Activated CD8-positive, alpha-beta memory T cell treated with anti-CD3 and anti-CD28 coated beads, Interleukin-2, amount 10 ng/mL, durations not matched to agents 7 days and 5 days (primary cell): ENCODE measurements at regions not wholly inside any gene's neighbourhood (a gene's known extent, or its start where the extent isn't known, plus 50 kb on each side); places are given as distances from the start of the nearest gene placed in this dataset.

Experiments
- ATAC-seq: fragments of 150-1000 bp; cut with Tn5 transposase; one replicate; pipeline ENCODE4 v1.10.0; 2021; ENCODE audit warnings: moderate library complexity
- CTCF ChIA-PET: fragments of 350-600 bp; sonication (Branson Sonifier 250); formaldehyde crosslinking; loops from one replicate; lab custom pipeline; 2021; ENCODE audit warnings: antibody characterized with exemption; lab: Charles Lee
- DNase-seq: peaks from one replicate; pipeline ENCODE4 v3.0.0-alpha.2; 2020
- H3K27ac Mint-ChIP-seq: one replicate; pipeline ENCODE4 v1.8.0; 2021; ENCODE audit warnings: mild to moderate bottlenecking, mixed read lengths
- H3K27me3 Mint-ChIP-seq: one replicate; pipeline ENCODE4 v1.8.0; 2021; ENCODE audit warnings: mixed read lengths
- H3K36me3 Mint-ChIP-seq: one replicate; pipeline ENCODE4 v1.8.0; 2021; ENCODE audit warnings: mild to moderate bottlenecking, mixed read lengths
- H3K4me1 Mint-ChIP-seq: one replicate; pipeline ENCODE4 v1.8.0; 2021; ENCODE audit warnings: mixed read lengths
- H3K4me3 Mint-ChIP-seq: one replicate; pipeline ENCODE4 v1.8.0; 2021; ENCODE audit warnings: mild to moderate bottlenecking, moderate library complexity, mixed read lengths
- H3K9me3 Mint-ChIP-seq: one replicate; pipeline ENCODE4 v1.8.0; 2022; ENCODE audit warnings: low read depth, mixed read lengths

DNA sequence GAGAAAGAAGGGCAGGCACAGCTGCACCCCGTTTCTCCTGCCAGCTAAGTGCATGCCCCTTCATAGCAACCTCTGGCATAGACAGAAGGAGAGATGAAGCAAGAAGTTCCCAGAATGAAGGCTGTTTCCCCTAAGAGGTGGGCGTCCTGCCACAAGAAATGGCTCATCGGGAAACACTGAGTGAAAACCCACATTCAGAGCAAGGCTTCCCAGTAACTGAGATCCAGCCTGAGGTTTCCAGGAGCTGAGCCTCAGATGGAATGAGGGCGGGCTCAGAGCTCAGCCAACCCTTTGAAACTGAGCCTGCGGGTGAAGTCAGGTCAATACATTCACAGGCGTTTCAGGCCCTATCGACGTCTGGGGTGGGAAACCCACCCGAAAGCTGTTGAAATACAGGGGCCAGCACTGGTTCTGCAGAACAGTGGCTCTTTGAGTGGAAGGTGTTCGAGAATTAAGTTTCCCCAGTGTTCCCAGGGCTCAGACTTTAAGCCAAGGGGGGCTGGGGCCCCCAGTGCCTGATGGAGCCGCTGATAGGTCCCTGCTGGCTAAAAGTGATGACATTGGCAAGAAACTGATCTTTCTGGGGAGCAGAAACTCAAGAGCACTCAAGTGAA, 510.2 kb downstream of the RPS24 start:
- no peak overlapping the region for H3K27ac Mint-ChIP-seq
- H3K4me1 Mint-ChIP-seq, result peaks cover 6% of the 10 kb centered on the region
- H3K27me3 Mint-ChIP-seq, result peaks cover 17% of the 10 kb centered on the region
- no peak overlapping the region for H3K4me3 Mint-ChIP-seq
- no peaks in the 10 kb centered on the region for H3K9me3 Mint-ChIP-seq
- ATAC-seq (no peak), DNase-seq (no peak)
- CTCF ChIA-PET, result no interaction called here
- H3K36me3 Mint-ChIP-seq, result no peaks in the 10 kb centered on the region

DNA sequence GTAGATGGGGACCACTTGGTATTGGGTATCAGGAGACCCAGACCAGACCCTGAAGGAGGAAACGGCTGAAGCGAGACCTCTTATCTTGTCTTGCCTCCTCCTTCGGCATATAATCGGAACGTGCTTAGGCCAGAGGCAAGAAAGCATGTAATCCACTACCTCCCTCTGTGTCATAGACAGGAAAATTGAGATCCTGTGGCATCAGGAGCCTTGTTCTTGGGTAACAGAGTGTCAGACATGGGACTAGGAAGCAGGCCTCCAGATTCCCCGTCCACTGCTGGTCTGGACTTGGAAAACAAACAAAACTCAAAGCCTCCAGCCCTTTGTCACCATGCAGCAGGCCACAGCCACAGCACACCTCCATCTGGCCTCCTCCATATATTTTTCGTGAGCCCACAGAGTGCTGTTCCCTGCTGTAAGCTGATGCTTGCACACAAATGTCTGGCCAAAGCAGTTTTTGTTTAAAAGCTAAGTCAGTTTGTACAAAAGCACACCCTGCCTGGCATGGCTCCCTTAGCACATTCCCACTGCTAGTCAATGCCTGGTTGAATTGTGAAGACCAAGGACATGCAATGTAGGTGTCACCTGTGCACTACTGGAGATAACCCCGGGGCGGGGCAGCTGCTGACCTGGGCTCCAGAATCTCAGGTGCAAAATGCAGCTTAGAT, 510.9 kb downstream of the RPS24 start:
- DNase-seq, result no peak
- Mint-ChIP-seq H3K9me3 (no peaks in the 10 kb centered on the region), H3K4me3 (no peak overlapping the region), H3K27me3 (peaks cover 15% of the 10 kb centered on the region), H3K36me3 (no peaks in the 10 kb centered on the region), H3K27ac (no peak overlapping the region), H3K4me1 (peaks cover 6% of the 10 kb centered on the region)
- CTCF ChIA-PET, result no interaction called here
- ATAC-seq, result no peak

DNA sequence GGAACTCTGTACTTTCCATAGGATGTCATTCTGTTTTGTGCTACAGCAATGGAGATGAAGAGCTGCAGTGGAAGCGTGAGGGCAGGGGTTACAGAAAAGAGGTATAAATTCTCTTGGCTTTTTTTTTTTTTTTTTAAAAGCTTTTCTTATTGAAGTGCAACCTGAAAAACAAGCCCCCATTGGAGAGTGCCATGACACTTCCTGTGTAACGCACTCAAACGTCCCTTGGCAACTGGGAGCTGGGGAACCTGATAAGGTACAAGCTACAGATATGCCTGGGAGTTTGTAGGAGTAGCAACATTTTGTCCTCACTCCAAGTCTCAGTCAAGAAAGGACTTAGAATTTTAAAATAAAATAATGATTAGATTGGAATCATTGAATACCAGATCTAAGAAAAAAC, 512.1 kb downstream of the RPS24 start:
- CTCF ChIA-PET, result interaction anchor here (0.9 kb wide), 1 partner anchor 650 kb away, joined by 3 read pairs; no protein-coding TSS in a partner anchor
- Mint-ChIP-seq H3K36me3 (no peaks in the 10 kb centered on the region), H3K4me1 (peaks cover 6% of the 10 kb centered on the region), H3K27me3 (peaks cover 12% of the 10 kb centered on the region), H3K27ac (no peak overlapping the region), H3K4me3 (no peak overlapping the region), H3K9me3 (no peaks in the 10 kb centered on the region)
- ATAC-seq (no peak), DNase-seq (no peak)

DNA sequence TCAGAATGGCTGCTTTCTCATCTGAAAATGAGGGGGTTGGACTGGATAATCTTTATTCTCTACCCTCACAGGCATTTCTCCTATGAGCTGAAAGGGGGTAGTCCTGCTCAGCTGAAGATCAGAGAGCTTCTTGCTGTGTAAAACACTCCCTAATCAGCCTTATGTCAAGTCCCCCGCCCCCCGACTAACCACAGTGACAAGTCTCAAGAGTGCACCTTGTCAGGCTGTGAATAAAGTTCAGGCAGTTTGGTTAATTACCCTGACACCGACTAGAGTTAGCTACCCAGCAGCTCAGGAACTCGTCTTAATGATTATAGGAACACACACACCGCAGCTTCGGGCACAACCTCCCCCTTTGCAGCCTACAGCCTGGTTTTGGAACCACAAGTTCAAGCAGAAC, 513.7 kb downstream of the RPS24 start:
- no peaks in the 10 kb centered on the region for H3K36me3 Mint-ChIP-seq
- H3K27me3 Mint-ChIP-seq, result peaks cover 17% of the 10 kb centered on the region
- ATAC-seq (no peak), DNase-seq (no peak)
- no peak overlapping the region for H3K4me3 Mint-ChIP-seq
- no peaks in the 10 kb centered on the region for H3K9me3 Mint-ChIP-seq
- CTCF ChIA-PET, result no interaction called here
- no peaks in the 10 kb centered on the region for H3K4me1 Mint-ChIP-seq
- no peak overlapping the region for H3K27ac Mint-ChIP-seq

DNA sequence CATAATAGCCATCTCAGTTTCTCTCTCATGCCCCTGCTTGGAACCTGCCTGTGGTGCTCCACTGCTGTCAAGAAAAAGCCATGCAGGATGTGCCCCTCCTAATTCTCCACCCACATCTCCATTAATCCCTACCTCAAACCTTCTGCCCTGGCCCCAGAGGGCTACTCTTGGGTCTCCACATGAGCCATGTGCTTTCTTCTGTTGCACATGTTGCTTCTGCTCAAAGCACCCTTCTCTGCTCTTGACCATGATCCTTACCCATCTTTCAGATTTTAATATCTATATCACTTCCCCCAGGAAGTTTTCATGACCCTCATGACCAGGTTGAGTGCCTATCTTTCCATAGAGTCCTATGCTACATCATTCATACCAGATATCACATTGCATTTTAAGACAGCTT, 514.2 kb downstream of the RPS24 start:
- CTCF ChIA-PET, result no interaction called here
- Mint-ChIP-seq H3K9me3 (no peaks in the 10 kb centered on the region), H3K4me1 (no peaks in the 10 kb centered on the region), H3K36me3 (no peaks in the 10 kb centered on the region), H3K4me3 (no peak overlapping the region), H3K27ac (no peak overlapping the region), H3K27me3 (peaks cover 17% of the 10 kb centered on the region)
- DNase-seq (no peak), ATAC-seq (no peak)

DNA sequence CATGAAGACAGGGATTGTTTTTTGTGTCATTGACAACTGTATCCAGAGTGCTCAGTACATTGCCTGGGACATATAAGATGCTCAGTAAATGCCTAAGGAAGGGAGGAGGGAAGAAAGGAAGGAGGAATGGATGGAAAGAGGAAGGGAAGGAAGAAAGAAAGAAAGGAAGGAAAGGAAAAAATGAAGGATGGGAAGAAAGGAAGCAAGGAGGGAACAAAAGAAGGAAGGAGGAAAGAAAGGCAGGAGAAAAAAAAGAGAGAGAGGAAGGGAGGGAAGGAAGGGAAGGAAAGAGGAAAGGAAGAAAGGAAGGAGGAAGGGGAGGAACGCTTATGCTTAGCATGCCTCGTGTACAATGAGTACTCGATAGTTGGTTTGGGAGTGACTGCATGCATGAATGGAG, 514.7 kb downstream of the RPS24 start:
- Mint-ChIP-seq H3K27ac (no peak overlapping the region), H3K36me3 (no peaks in the 10 kb centered on the region), H3K27me3 (peaks cover 17% of the 10 kb centered on the region), H3K4me1 (no peaks in the 10 kb centered on the region), H3K4me3 (no peak overlapping the region), H3K9me3 (no peaks in the 10 kb centered on the region)
- DNase-seq (no peak), ATAC-seq (no peak)
- CTCF ChIA-PET, result no interaction called here

DNA sequence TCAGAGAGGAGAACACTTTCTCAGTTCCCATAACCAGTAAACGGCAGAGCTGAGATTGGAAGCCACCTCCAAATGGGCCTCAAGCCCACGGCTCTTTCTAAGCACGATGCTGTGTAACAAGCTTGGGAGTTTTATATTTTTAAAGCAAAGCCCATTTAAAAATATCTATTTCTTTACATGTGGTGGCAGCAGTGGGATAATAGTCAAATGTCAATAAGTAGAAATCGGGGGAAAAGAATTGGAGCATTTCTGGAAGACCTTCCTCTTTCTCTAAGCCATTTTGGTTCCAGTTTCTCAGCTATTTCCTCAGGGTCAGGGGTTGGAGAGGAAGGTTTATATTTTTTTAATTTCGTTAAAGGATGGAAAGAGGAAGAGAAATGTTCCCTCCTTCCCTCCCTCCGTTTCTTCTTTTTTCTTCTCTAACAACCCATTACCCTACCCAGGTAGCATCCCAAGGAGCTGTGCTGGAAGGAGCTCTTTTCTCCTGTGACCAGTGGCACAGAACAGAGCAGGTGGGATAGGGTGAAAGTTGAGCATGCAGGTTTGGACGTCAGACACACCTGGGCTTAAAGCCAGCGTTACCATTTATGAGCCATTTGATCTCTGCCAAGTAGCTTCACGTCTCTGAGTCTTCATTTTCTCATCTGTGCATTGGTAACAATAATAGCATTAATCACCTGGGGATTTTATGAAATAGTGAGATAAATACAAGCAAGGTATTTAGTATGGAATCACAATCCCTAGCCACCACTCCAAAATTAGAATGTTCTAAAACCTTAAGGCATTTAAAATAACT, 515.7 kb downstream of the RPS24 start:
- Mint-ChIP-seq H3K27ac (no peak overlapping the region), H3K9me3 (no peaks in the 10 kb centered on the region), H3K4me3 (no peak overlapping the region), H3K27me3 (peaks cover 17% of the 10 kb centered on the region), H3K4me1 (no peaks in the 10 kb centered on the region), H3K36me3 (no peaks in the 10 kb centered on the region)
- ATAC-seq, result no peak
- DNase-seq, result no peak
- CTCF ChIA-PET, result interaction anchor here (1.2 to 1.3 kb wide), 2 partner anchors 10 to 108 kb away, joined by 3 read pairs; no protein-coding TSS in a partner anchor

DNA sequence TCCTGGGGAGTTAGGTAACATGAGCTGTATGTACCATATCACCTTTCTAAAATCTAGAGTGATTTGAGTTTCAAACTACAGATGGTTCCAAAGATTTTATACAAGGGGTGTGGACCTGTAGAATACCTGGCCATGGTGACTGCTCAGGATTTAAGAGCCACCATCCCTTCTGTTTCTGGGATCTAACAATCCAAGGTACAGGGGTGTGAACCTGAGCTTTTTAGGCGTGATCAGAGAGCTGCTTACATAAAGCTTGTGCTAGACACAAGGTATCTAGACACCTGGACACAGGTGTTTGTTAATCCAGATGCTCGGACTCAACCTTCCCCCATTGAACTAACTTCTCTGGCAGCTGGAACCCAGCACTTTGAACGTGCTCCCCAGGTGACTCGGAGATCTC, 516.4 kb downstream of the RPS24 start:
- no peak overlapping the region for H3K27ac Mint-ChIP-seq
- H3K27me3 Mint-ChIP-seq, result peaks cover 17% of the 10 kb centered on the region
- CTCF ChIA-PET, result interaction anchor here (1.2 kb wide), 1 partner anchor 10 kb away, joined by 3 read pairs; no protein-coding TSS in a partner anchor
- no peak overlapping the region for H3K4me3 Mint-ChIP-seq
- no peaks in the 10 kb centered on the region for H3K9me3 Mint-ChIP-seq
- no peak for ATAC-seq
- DNase-seq, result no peak
- no peaks in the 10 kb centered on the region for H3K4me1 Mint-ChIP-seq
- no peaks in the 10 kb centered on the region for H3K36me3 Mint-ChIP-seq

DNA sequence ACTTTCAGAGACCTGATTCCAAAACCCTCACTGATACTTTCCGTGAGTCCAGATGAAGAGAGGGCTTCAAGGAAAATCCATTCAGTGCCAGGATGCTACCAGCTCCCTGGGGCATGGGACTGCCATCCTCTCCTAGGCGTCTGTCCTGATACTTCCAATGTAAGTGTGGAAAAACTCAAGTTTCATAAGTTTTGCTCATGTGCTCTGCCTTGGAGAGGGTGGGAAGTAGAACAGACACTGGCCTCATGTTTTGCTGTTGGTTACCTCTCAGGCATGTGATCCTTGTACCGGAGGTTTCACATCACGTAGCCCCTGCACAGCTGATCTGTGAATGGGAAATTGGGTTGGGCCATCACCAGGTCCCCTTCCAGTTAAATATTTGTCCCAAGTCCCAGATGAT, 517.1 kb downstream of the RPS24 start:
- Mint-ChIP-seq H3K36me3 (no peaks in the 10 kb centered on the region), H3K4me3 (no peak overlapping the region), H3K27me3 (peaks cover 16% of the 10 kb centered on the region), H3K27ac (no peak overlapping the region), H3K9me3 (no peaks in the 10 kb centered on the region), H3K4me1 (no peaks in the 10 kb centered on the region)
- ATAC-seq, result no peak
- DNase-seq, result no peak
- CTCF ChIA-PET, result interaction anchor here (1.6 kb wide), 1 partner anchor 503 kb away, joined by 3 read pairs; no protein-coding TSS in a partner anchor

DNA sequence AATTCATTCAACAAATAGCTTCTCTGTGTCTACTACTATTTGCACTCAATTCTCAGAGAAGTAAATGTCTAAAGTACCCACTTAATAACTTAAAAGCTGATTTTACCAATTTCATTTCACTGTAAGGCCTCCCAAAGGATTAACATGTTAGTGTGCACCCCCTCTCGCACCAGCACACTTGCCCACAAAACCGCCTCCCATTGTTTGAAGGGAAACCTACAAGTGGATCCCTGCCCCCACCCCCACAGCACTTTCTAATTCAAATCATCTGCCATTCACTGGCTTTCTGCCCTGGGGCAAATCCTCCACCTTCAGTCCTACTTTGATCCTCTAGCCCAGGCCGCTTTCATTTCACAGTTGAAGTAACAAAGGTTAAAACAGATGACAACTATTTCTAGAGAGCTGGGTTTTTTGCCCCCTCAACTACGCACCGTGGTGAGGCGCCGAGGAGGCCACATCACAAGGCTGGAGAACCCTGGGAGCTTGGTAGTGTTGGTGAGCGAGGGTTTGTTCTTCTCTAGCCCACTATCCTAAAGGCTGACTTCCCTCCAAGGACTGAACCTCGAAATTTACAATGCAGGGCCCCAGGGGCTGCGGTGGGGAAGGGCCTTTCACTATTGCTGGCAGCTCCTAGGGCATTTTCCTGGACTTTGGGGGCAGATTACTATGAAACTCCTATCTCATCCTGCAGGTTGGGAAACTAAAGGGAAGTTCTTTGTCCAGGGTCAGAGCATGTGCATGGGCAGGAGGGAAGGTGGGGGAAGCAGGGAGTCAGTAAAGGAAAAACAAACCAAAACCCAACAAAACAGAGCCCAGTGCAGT, 517.4 kb upstream of the ZMIZ1 start:
- CTCF ChIA-PET, result interaction anchor here (1.3 to 1.6 kb wide), 2 partner anchors 18 to 504 kb away, joined by 3 read pairs; no protein-coding TSS in a partner anchor
- no peak overlapping the region for H3K4me3 Mint-ChIP-seq
- no peak for ATAC-seq

DNA sequence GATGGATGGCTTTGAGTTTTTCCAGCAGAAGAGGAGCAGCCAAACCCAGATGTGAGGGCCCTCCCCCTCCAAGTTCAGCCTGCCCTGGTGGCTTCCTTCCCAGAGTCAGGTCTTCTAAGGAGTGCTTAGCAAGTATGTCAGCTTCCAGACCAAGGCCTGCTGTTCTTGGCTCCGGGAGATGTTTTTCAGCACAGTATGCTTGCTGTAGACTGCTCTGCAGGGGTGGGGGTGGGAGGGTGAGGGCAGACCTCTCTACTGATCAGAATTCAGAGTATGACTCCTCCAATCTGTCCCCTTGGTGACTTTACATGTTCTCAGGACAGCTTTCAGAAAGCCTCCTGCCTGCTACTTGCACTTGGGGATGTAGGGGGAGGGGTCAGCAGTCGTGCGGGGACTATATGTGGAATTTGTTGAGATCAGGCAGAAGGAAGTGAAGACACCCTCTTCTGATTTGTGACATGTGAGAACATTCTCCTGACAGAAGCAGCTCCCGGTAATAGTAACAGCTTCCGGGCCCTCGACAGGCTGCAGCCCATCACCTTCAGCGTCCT, 516.4 kb upstream of the ZMIZ1 start:
- DNase-seq, result no peak
- Mint-ChIP-seq H3K27me3 (peaks cover 22% of the 10 kb centered on the region), H3K27ac (no peak overlapping the region), H3K9me3 (no peaks in the 10 kb centered on the region), H3K36me3 (no peaks in the 10 kb centered on the region), H3K4me1 (no peaks in the 10 kb centered on the region), H3K4me3 (no peak overlapping the region)
- CTCF ChIA-PET, result interaction anchor here (1.3 to 1.6 kb wide), 2 partner anchors 17 to 505 kb away, joined by 3 read pairs; no protein-coding TSS in a partner anchor
- ATAC-seq, result no peak

More for the DNA sequence above, 517.4 kb upstream of the ZMIZ1 start:
- Mint-ChIP-seq H3K27me3 (peaks cover 19% of the 10 kb centered on the region), H3K4me1 (no peaks in the 10 kb centered on the region), H3K27ac (no peak overlapping the region), H3K36me3 (no peaks in the 10 kb centered on the region), H3K9me3 (no peaks in the 10 kb centered on the region)
- no peak for DNase-seq

DNA sequence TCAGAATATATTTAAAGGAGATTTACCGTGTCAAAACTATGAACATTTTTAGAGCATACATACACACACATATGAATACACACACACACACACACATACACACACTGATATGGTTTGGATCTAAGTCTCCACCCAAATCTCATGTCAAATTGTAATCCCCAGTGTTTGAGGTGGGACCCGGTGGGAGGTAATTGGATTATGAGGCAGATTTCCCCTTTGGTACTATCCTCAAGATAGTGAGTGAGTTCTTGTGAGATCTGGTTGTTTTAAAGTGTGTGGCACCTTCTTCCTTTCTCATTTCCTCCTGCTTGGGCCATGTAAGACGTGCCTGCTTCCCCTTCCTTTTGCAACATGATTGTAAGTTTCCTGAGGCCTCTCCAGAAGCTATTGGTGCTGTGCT, 515.0 kb upstream of the ZMIZ1 start:
- Mint-ChIP-seq H3K9me3 (no peaks in the 10 kb centered on the region), H3K27me3 (peaks cover 20% of the 10 kb centered on the region), H3K36me3 (no peaks in the 10 kb centered on the region), H3K4me3 (no peak overlapping the region), H3K4me1 (no peaks in the 10 kb centered on the region), H3K27ac (no peak overlapping the region)
- CTCF ChIA-PET, result no interaction called here
- no peak for ATAC-seq
- DNase-seq, result no peak

DNA sequence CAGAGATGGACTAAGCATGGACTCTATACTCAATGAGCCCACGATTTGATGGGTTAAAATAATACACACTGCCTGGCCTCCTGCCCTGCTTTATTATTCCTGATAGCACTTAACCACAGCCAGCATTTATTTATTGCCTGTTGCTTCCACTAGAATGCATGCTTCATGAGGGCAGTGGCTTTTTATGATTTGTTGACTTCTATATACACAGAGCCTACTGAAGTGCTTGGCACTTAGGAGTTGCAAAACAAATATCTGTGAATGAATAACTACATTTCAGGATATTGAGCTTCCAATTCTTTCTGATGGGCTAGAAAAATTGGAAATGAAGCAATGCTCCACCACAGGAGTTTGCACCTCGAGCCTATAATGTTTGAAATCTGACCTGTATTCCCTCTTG, 513.6 kb upstream of the ZMIZ1 start:
- H3K4me3 Mint-ChIP-seq, result no peak overlapping the region
- H3K27me3 Mint-ChIP-seq, result peaks cover 17% of the 10 kb centered on the region
- DNase-seq (no peak), ATAC-seq (no peak)
- no peaks in the 10 kb centered on the region for H3K9me3 Mint-ChIP-seq
- H3K4me1 Mint-ChIP-seq, result no peaks in the 10 kb centered on the region
- H3K27ac Mint-ChIP-seq, result no peak overlapping the region
- CTCF ChIA-PET, result no interaction called here
- H3K36me3 Mint-ChIP-seq, result no peaks in the 10 kb centered on the region
